Type B pancreatic cell (in vitro differentiated cells): ENCODE measurements at regions not wholly inside any gene's neighbourhood (a gene's known extent, or its start where the extent isn't known, plus 50 kb on each side); places are given as distances from the start of the nearest gene placed in this dataset.

Experiments
- DNase-seq: peaks from one replicate; pipeline ENCODE4 v3.0.0; 2021; ENCODE audit warnings: mixed read lengths; ENCODE audit not compliant: unreplicated experiment; ENCODE audit errors: extremely low spot score
- H3K27ac Mint-ChIP-seq: 2 replicates; pipeline ENCODE4 v1.8.0; 2021; ENCODE audit warnings: mild to moderate bottlenecking, mixed read lengths
- H3K27me3 Mint-ChIP-seq: 2 replicates; pipeline ENCODE4 v1.8.0; 2021; ENCODE audit warnings: mixed read lengths
- H3K36me3 Mint-ChIP-seq: 2 replicates; pipeline ENCODE4 v1.8.0; 2021; ENCODE audit warnings: mixed read lengths
- H3K4me1 Mint-ChIP-seq: one replicate; pipeline ENCODE4 v1.8.0; 2021; ENCODE audit warnings: mixed read lengths; ENCODE audit not compliant: unreplicated experiment
- H3K4me3 Mint-ChIP-seq: 2 replicates; pipeline ENCODE4 v1.8.0; 2021; ENCODE audit warnings: mild to moderate bottlenecking, mixed read lengths
- H3K9me3 Mint-ChIP-seq: 2 replicates; pipeline ENCODE4 v1.8.0; 2021; ENCODE audit warnings: mixed read lengths
- CTCF ChIP-seq: fragments of 200-600 bp; sonication (generic); conservative IDR thresholded peaks from 2 replicates; pipeline ENCODE4 v1.5.0; 2021; ENCODE audit warnings: antibody characterized with exemption, mild to moderate bottlenecking

DNA sequence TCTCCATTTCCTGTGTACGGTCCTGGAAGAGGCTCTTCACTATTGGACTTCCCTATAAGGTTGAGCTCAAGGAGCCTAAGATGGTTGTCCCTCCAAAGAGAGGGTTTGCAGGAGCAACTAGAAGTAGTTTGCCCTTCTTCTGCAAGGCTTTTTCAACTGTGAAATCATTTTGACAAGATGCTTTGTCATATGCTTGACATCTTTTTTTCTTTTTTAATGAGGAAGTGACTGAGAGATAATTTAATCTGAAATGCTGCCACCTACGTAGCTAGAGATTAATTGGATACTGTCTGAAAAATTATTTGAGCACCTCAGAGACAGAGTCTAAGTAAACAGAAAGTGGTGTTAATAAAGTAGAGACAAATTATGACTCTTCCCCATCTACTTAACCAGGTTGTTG lies 97.0 kb downstream of the CHRM3 start:
- Mint-ChIP-seq H3K4me3 (no peak overlapping the region), H3K27me3 (peaks cover 5% of the 10 kb centered on the region), H3K9me3 (peaks cover 3% of the 10 kb centered on the region), H3K36me3 (peaks cover 2% of the 10 kb centered on the region), H3K4me1 (no peaks in the 10 kb centered on the region), H3K27ac (no peak overlapping the region)
- DNase-seq = no peak
- no peak for TF ChIP-seq CTCF

GRCh38 chr1:239493811-239494414 lies 107.5 kb downstream of the CHRM3 start:
- Mint-ChIP-seq H3K4me3 (no peak overlapping the region), H3K4me1 (no peaks in the 10 kb centered on the region), H3K36me3 (no peaks in the 10 kb centered on the region), H3K27me3 (no peaks in the 10 kb centered on the region), H3K27ac (no peak overlapping the region), H3K9me3 (no peaks in the 10 kb centered on the region)
- no peak for DNase-seq
- TF ChIP-seq CTCF = no peak

DNA sequence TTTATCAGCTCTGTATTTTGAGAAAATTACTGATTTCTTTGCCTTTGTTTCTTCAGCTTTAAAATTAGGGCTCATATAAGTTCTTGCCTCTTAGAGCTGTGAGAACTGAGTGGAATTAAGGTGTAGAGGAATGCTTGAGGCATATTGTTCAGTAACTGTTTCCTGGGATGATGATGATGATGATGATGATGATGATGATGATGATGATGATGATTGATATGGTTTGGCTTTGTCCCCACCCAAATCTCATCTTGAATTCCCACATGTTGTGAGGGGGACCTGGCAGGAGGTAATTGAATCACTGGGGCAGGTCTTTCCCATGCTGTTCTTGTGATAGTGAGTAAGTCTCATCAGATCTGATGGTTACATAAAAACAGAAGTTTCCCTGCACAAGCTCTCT lies 118.7 kb downstream of the CHRM3 start:
- peaks cover 20% of the 10 kb centered on the region for H3K9me3 Mint-ChIP-seq
- H3K4me3 Mint-ChIP-seq = no peak overlapping the region
- H3K4me1 Mint-ChIP-seq = no peaks in the 10 kb centered on the region
- no peak for TF ChIP-seq CTCF
- H3K27ac Mint-ChIP-seq = no peak overlapping the region
- H3K36me3 Mint-ChIP-seq = peaks cover 3% of the 10 kb centered on the region
- no peak for DNase-seq
- no peaks in the 10 kb centered on the region for H3K27me3 Mint-ChIP-seq

- H3K4me3 Mint-ChIP-seq = no peak overlapping the region
- peaks cover 3% of the 10 kb centered on the region for H3K36me3 Mint-ChIP-seq
- H3K27ac Mint-ChIP-seq = no peak overlapping the region
- H3K4me1 Mint-ChIP-seq = no peaks in the 10 kb centered on the region
- TF ChIP-seq CTCF = no peak
- no peak for DNase-seq
- H3K9me3 Mint-ChIP-seq = peaks cover 15% of the 10 kb centered on the region
- H3K27me3 Mint-ChIP-seq = no peaks in the 10 kb centered on the region
Observed at GRCh38 chr1:239507826-239508225, 121.5 kb downstream of the CHRM3 start.

DNA sequence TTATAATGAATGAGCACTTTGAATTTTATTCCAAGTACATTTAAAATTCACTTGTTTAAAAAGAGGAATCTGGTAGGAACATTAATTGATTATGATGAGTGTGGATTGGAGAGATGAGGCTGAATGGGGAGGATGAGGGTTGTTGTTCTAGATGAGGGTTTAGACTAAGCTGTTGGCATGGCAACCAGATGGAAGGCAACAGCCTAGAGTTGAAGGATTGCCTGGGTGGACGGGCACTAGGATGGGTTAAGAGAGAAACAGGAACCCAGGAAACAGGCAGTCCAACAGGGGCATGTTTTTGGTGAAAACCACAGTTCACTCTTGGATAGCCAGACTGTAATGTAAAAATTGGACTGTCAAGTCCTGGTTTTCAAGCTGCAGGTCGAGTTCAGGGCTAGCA lies 125.5 kb downstream of the CHRM3 start:
- H3K27ac Mint-ChIP-seq = no peak overlapping the region
- no peak for DNase-seq
- no peaks in the 10 kb centered on the region for H3K27me3 Mint-ChIP-seq
- no peak for TF ChIP-seq CTCF
- H3K9me3 Mint-ChIP-seq = no peaks in the 10 kb centered on the region
- no peaks in the 10 kb centered on the region for H3K36me3 Mint-ChIP-seq
- peaks cover 5% of the 10 kb centered on the region for H3K4me1 Mint-ChIP-seq
- H3K4me3 Mint-ChIP-seq = no peak overlapping the region

GRCh38 chr1:239516579-239516978 lies 130.2 kb downstream of the CHRM3 start:
- H3K36me3 Mint-ChIP-seq = no peaks in the 10 kb centered on the region
- H3K4me3 Mint-ChIP-seq = no peak overlapping the region
- no peaks in the 10 kb centered on the region for H3K9me3 Mint-ChIP-seq
- H3K27ac Mint-ChIP-seq = no peak overlapping the region
- no peak for DNase-seq
- TF ChIP-seq CTCF = no peak
- H3K27me3 Mint-ChIP-seq = no peaks in the 10 kb centered on the region
- peaks cover 5% of the 10 kb centered on the region for H3K4me1 Mint-ChIP-seq
